SK-N-SH treated with all-trans-retinoic acid at 6 μM for 48 hours (cell line): ENCODE measurements at regions not wholly inside any gene's neighbourhood (a gene's known extent, or its start where the extent isn't known, plus 50 kb on each side); places are given as distances from the start of the nearest gene placed in this dataset.

Source experiments
- ATAC-seq: fragments of 200-7000 bp; cut with Tn5 transposase; 3 replicates; pipeline ENCODE4 v1.9.1; 2020; ENCODE audit warnings: mild to moderate bottlenecking, moderate library complexity
- ARNTL ChIP-seq: fragments of 450-650 bp; formaldehyde crosslinking; IDR thresholded peaks from 2 replicates; pipeline ENCODE4 v1.5.0; 2020; ENCODE audit warnings: low read depth, mild to moderate bottlenecking, moderate library complexity, borderline replicate concordance
- BACH2 ChIP-seq: fragments of 250-450 bp; sonication (Bioruptor Pico); IDR thresholded peaks from 2 replicates; pipeline ENCODE4 v1.9.0; 2021; ENCODE audit warnings: mild to moderate bottlenecking, borderline replicate concordance
- CSDC2 ChIP-seq: fragments of 250-450 bp; sonication (Bioruptor Pico); IDR thresholded peaks from 2 replicates; pipeline ENCODE4 v1.5.0; 2020; ENCODE audit warnings: mild to moderate bottlenecking, moderate library complexity
- GLIS3 ChIP-seq: fragments of 250-450 bp; sonication (Bioruptor Pico); IDR thresholded peaks from 2 replicates; pipeline ENCODE4 v1.5.0; 2020; ENCODE audit warnings: mild to moderate bottlenecking, moderate library complexity
- ISL1 ChIP-seq: fragments of 250-450 bp; sonication (Bioruptor Pico); IDR thresholded peaks from 2 replicates; pipeline ENCODE4 v2.1.2; 2022; ENCODE audit warnings: mild to moderate bottlenecking, moderate library complexity
- OSR1 ChIP-seq: fragments of 250-450 bp; sonication (Bioruptor Pico); IDR thresholded peaks from 2 replicates; pipeline ENCODE4 v1.8.0; 2022; ENCODE audit warnings: moderate library complexity, mild to moderate bottlenecking, inconsistent platforms
- PPARA ChIP-seq: fragments of 250-450 bp; sonication (Bioruptor Pico); IDR thresholded peaks from 2 replicates; pipeline ENCODE4 v1.5.0; 2020; ENCODE audit warnings: mild to moderate bottlenecking, borderline replicate concordance
- RARB ChIP-seq: fragments of 250-450 bp; sonication (Bioruptor Pico); IDR thresholded peaks from 2 replicates; pipeline ENCODE4 v1.8.0; 2021; ENCODE audit warnings: mild to moderate bottlenecking, moderate library complexity
- SNAI2 ChIP-seq: fragments of 250-450 bp; sonication (Bioruptor Pico); IDR thresholded peaks from 2 replicates; pipeline ENCODE4 v1.5.0; 2020; ENCODE audit warnings: mild to moderate bottlenecking, moderate library complexity
- TCF4 ChIP-seq: fragments of 250-450 bp; sonication (Bioruptor Pico); IDR thresholded peaks from 2 replicates; pipeline ENCODE4 v1.8.0; 2021; ENCODE audit warnings: mild to moderate bottlenecking, moderate library complexity, borderline replicate concordance
- ZC3H10 ChIP-seq: fragments of 250-450 bp; sonication (Bioruptor Pico); IDR thresholded peaks from 2 replicates; pipeline ENCODE4 v1.5.1; 2021; ENCODE audit warnings: mild to moderate bottlenecking, moderate library complexity
- ZFP3 ChIP-seq: fragments of 250-450 bp; sonication (Bioruptor Pico); IDR thresholded peaks from 2 replicates; pipeline ENCODE4 v1.5.0; 2020; ENCODE audit warnings: mild to moderate bottlenecking, moderate library complexity
- ZFP30 ChIP-seq: fragments of 450-650 bp; formaldehyde crosslinking; IDR thresholded peaks from 2 replicates; pipeline ENCODE4 v1.5.0; 2022; ENCODE audit warnings: mild to moderate bottlenecking, moderate library complexity
- ZNF565 ChIP-seq: fragments of 450-650 bp; formaldehyde crosslinking; conservative IDR thresholded peaks from 2 replicates; pipeline ENCODE4 v1.5.0; 2020; ENCODE audit warnings: low read depth, mild to moderate bottlenecking, moderate library complexity
- ZNF8 ChIP-seq: fragments of 450-650 bp; formaldehyde crosslinking; IDR thresholded peaks from 2 replicates; pipeline ENCODE4 v1.5.0; 2020; ENCODE audit warnings: mild to moderate bottlenecking, moderate library complexity
- TF ChIP-seq, protein P1 (sequence below): fragments of 250-450 bp; sonication (Bioruptor Pico); IDR thresholded peaks from 2 replicates; pipeline ENCODE4 v1.8.0; 2020; ENCODE audit warnings: mild to moderate bottlenecking, moderate library complexity, borderline replicate concordance
- TF ChIP-seq, protein P2 (sequence below): fragments of 250-450 bp; sonication (Bioruptor Pico); IDR thresholded peaks from 2 replicates; pipeline ENCODE4 v1.5.1; 2021; ENCODE audit warnings: mild to moderate bottlenecking, moderate library complexity
- TF ChIP-seq, protein P3 (sequence below): fragments of 250-450 bp; sonication (Bioruptor Pico); IDR thresholded peaks from 2 replicates; pipeline ENCODE4 v1.5.0; 2020; ENCODE audit warnings: mild to moderate bottlenecking, moderate library complexity
- TF ChIP-seq, protein P4 (sequence below): fragments of 250-450 bp; sonication (Bioruptor Pico); IDR thresholded peaks from 2 replicates; pipeline ENCODE4 v1.8.0; 2021; ENCODE audit warnings: low read depth, mild to moderate bottlenecking, moderate library complexity, borderline replicate concordance

DNA sequence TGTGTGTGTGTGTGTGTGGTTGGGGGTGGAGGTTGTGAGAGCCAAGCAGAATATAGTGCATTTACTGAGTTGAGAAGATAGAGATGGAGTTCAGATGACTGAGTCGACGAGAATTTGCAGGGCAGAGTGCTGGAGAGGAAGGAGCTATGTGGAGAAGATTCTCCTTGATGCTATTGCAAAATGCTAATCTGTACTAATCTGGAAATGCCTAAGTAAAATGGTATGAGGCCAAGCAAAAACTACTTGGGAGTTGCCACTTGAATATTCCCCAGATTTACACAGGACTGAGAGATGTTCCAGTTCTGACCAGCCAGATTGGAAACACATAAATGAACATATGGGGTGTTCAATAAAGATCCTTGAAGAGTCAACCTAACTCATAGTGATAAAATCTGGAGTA is 316.4 kb downstream of the NSUN3 start:
- no peak for ATAC-seq
- TF ChIP-seq, protein P1, sequence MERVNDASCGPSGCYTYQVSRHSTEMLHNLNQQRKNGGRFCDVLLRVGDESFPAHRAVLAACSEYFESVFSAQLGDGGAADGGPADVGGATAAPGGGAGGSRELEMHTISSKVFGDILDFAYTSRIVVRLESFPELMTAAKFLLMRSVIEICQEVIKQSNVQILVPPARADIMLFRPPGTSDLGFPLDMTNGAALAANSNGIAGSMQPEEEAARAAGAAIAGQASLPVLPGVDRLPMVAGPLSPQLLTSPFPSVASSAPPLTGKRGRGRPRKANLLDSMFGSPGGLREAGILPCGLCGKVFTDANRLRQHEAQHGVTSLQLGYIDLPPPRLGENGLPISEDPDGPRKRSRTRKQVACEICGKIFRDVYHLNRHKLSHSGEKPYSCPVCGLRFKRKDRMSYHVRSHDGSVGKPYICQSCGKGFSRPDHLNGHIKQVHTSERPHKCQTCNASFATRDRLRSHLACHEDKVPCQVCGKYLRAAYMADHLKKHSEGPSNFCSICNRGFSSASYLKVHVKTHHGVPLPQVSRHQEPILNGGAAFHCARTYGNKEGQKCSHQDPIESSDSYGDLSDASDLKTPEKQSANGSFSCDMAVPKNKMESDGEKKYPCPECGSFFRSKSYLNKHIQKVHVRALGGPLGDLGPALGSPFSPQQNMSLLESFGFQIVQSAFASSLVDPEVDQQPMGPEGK (CRISPR knock-in tag), result no peak

DNA sequence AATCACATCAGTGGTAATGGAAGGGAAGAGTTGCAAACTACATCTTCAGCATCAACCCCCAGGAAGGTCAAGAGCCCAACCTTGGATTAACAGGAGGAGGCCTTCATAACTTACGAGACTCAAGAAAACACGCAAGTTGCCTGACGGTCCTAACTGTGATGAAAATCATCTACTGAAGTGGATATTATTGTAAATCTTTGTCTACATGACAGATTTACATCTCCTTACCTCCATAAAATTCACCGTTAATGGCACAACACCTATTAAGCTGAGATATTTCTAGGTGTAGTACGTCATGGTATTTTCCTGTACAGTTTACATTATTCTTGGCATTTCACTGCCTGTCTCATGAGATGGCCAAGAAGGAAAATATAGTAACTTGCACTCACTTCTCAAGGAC is 332.0 kb downstream of the NSUN3 start:
- no peak for TF ChIP-seq GLIS3 (CRISPR knock-in tag)
- TF ChIP-seq RARB (CRISPR knock-in tag), result no peak
- TF ChIP-seq, protein P1 (CRISPR knock-in tag), result no peak
- no peak for TF ChIP-seq ZNF8 (CRISPR knock-in tag)
- TF ChIP-seq TCF4 (CRISPR knock-in tag), result no peak
- TF ChIP-seq SNAI2 (CRISPR knock-in tag), result no peak
- TF ChIP-seq, protein P2, sequence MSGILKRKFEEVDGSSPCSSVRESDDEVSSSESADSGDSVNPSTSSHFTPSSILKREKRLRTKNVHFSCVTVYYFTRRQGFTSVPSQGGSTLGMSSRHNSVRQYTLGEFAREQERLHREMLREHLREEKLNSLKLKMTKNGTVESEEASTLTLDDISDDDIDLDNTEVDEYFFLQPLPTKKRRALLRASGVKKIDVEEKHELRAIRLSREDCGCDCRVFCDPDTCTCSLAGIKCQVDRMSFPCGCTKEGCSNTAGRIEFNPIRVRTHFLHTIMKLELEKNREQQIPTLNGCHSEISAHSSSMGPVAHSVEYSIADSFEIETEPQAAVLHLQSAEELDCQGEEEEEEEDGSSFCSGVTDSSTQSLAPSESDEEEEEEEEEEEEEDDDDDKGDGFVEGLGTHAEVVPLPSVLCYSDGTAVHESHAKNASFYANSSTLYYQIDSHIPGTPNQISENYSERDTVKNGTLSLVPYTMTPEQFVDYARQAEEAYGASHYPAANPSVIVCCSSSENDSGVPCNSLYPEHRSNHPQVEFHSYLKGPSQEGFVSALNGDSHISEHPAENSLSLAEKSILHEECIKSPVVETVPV (CRISPR knock-in tag), result no peak
- TF ChIP-seq BACH2 (CRISPR knock-in tag), result no peak
- TF ChIP-seq, protein P3, sequence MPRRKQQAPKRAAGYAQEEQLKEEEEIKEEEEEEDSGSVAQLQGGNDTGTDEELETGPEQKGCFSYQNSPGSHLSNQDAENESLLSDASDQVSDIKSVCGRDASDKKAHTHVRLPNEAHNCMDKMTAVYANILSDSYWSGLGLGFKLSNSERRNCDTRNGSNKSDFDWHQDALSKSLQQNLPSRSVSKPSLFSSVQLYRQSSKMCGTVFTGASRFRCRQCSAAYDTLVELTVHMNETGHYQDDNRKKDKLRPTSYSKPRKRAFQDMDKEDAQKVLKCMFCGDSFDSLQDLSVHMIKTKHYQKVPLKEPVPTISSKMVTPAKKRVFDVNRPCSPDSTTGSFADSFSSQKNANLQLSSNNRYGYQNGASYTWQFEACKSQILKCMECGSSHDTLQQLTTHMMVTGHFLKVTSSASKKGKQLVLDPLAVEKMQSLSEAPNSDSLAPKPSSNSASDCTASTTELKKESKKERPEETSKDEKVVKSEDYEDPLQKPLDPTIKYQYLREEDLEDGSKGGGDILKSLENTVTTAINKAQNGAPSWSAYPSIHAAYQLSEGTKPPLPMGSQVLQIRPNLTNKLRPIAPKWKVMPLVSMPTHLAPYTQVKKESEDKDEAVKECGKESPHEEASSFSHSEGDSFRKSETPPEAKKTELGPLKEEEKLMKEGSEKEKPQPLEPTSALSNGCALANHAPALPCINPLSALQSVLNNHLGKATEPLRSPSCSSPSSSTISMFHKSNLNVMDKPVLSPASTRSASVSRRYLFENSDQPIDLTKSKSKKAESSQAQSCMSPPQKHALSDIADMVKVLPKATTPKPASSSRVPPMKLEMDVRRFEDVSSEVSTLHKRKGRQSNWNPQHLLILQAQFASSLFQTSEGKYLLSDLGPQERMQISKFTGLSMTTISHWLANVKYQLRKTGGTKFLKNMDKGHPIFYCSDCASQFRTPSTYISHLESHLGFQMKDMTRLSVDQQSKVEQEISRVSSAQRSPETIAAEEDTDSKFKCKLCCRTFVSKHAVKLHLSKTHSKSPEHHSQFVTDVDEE (CRISPR knock-in tag), result no peak
- TF ChIP-seq ZC3H10 (CRISPR knock-in tag), result no peak
- no peak for ATAC-seq

DNA sequence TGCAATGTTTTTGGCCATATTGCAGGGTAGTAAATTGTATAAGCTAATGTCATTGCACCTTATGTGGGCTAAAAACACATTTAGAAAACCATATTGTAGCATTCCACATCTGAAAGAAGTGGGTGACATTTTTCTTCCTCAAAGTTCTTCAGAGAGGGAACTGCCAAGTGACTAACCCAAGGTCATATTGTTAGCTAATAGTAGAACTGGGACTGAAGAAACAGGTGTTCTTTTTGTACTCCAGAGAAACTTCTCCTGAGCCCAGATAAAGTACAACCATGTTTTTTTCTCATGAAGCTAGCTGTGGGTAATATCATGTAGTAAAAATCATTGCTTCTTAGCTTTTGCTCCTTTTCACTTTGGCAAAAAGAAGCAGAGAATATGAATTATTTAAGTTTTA is 333.0 kb downstream of the NSUN3 start:
- ATAC-seq, result no peak
- no peak for TF ChIP-seq PPARA (CRISPR knock-in tag)
- TF ChIP-seq ZFP3, result no peak
- TF ChIP-seq, protein P2 (CRISPR knock-in tag), result no peak
- no peak for TF ChIP-seq ARNTL (CRISPR knock-in tag)

DNA sequence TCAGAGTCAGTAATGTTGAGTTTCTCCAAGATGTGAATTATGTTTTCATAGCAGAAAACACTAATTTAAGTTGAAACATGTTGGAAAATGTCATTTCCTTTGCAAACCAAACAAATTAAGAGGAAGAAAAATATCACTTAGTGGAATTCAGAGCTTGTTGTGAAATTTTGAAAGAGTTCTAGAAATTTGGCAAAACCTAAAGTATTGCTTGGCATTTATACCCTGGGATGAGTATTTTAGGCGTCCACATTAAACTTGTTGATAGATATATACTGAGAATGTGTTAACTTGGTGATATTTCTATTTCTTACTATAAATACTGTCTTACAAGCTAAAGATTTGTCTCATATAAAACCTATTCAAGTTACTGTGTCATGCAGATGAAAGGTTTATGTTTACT is 335.2 kb downstream of the NSUN3 start:
- no peak for ATAC-seq
- TF ChIP-seq ISL1 (no peak), RARB (CRISPR knock-in tag) (no peak), ZFP30 (CRISPR knock-in tag) (no peak), ZNF565 (no peak), ZFP3 (no peak), OSR1 (no peak), CSDC2 (CRISPR knock-in tag) (no peak), PPARA (CRISPR knock-in tag) (no peak)
- TF ChIP-seq, protein P4, sequence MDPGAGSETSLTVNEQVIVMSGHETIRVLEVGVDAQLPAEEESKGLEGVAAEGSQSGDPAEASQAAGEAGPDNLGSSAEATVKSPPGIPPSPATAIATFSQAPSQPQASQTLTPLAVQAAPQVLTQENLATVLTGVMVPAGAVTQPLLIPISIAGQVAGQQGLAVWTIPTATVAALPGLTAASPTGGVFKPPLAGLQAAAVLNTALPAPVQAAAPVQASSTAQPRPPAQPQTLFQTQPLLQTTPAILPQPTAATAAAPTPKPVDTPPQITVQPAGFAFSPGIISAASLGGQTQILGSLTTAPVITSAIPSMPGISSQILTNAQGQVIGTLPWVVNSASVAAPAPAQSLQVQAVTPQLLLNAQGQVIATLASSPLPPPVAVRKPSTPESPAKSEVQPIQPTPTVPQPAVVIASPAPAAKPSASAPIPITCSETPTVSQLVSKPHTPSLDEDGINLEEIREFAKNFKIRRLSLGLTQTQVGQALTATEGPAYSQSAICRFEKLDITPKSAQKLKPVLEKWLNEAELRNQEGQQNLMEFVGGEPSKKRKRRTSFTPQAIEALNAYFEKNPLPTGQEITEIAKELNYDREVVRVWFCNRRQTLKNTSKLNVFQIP, result no peak
- TF ChIP-seq, protein P3 (CRISPR knock-in tag), result no peak
- TF ChIP-seq, protein P1 (CRISPR knock-in tag), result no peak
